ENCODE measurements at regions not wholly inside any gene's neighbourhood (a gene's known extent, or its start where the extent isn't known, plus 50 kb on each side); places are given as distances from the start of the nearest gene placed in this dataset.

- TF ChIP-seq POLR2AphosphoS5 (IDR thresholded peaks at IDR 0.05; ENCODE audit: low read depth, low read length) (no peak), RNF219 (CRISPR knock-in tag; IDR thresholded peaks at IDR 0.05) (no peak), ESRRA (CRISPR knock-in tag; IDR thresholded peaks at IDR 0.05; ENCODE audit: low read depth) (no peak), REST (IDR thresholded peaks at IDR 0.05; ENCODE audit: borderline replicate concordance in 1 of 2, low read depth in 1 of 2, low read length in 2 of 2) (no peak), MIXL1 (CRISPR knock-in tag; IDR thresholded peaks at IDR 0.05) (no peak)
- TF ChIP-seq, protein P1, sequence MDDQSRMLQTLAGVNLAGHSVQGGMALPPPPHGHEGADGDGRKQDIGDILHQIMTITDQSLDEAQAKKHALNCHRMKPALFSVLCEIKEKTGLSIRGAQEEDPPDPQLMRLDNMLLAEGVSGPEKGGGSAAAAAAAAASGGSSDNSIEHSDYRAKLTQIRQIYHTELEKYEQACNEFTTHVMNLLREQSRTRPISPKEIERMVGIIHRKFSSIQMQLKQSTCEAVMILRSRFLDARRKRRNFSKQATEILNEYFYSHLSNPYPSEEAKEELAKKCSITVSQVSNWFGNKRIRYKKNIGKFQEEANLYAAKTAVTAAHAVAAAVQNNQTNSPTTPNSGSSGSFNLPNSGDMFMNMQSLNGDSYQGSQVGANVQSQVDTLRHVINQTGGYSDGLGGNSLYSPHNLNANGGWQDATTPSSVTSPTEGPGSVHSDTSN (CRISPR knock-in tag; IDR thresholded peaks at IDR 0.05; ENCODE audit: borderline replicate concordance), result no peak
- TF ChIP-seq, protein P2, sequence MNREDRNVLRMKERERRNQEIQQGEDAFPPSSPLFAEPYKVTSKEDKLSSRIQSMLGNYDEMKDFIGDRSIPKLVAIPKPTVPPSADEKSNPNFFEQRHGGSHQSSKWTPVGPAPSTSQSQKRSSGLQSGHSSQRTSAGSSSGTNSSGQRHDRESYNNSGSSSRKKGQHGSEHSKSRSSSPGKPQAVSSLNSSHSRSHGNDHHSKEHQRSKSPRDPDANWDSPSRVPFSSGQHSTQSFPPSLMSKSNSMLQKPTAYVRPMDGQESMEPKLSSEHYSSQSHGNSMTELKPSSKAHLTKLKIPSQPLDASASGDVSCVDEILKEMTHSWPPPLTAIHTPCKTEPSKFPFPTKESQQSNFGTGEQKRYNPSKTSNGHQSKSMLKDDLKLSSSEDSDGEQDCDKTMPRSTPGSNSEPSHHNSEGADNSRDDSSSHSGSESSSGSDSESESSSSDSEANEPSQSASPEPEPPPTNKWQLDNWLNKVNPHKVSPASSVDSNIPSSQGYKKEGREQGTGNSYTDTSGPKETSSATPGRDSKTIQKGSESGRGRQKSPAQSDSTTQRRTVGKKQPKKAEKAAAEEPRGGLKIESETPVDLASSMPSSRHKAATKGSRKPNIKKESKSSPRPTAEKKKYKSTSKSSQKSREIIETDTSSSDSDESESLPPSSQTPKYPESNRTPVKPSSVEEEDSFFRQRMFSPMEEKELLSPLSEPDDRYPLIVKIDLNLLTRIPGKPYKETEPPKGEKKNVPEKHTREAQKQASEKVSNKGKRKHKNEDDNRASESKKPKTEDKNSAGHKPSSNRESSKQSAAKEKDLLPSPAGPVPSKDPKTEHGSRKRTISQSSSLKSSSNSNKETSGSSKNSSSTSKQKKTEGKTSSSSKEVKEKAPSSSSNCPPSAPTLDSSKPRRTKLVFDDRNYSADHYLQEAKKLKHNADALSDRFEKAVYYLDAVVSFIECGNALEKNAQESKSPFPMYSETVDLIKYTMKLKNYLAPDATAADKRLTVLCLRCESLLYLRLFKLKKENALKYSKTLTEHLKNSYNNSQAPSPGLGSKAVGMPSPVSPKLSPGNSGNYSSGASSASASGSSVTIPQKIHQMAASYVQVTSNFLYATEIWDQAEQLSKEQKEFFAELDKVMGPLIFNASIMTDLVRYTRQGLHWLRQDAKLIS (CRISPR knock-in tag; IDR thresholded peaks at IDR 0.05), result no peak
- TF ChIP-seq, protein P3, sequence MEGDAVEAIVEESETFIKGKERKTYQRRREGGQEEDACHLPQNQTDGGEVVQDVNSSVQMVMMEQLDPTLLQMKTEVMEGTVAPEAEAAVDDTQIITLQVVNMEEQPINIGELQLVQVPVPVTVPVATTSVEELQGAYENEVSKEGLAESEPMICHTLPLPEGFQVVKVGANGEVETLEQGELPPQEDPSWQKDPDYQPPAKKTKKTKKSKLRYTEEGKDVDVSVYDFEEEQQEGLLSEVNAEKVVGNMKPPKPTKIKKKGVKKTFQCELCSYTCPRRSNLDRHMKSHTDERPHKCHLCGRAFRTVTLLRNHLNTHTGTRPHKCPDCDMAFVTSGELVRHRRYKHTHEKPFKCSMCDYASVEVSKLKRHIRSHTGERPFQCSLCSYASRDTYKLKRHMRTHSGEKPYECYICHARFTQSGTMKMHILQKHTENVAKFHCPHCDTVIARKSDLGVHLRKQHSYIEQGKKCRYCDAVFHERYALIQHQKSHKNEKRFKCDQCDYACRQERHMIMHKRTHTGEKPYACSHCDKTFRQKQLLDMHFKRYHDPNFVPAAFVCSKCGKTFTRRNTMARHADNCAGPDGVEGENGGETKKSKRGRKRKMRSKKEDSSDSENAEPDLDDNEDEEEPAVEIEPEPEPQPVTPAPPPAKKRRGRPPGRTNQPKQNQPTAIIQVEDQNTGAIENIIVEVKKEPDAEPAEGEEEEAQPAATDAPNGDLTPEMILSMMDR (CRISPR knock-in tag; IDR thresholded peaks at IDR 0.05), result no peak
- TF ChIP-seq, protein P4, sequence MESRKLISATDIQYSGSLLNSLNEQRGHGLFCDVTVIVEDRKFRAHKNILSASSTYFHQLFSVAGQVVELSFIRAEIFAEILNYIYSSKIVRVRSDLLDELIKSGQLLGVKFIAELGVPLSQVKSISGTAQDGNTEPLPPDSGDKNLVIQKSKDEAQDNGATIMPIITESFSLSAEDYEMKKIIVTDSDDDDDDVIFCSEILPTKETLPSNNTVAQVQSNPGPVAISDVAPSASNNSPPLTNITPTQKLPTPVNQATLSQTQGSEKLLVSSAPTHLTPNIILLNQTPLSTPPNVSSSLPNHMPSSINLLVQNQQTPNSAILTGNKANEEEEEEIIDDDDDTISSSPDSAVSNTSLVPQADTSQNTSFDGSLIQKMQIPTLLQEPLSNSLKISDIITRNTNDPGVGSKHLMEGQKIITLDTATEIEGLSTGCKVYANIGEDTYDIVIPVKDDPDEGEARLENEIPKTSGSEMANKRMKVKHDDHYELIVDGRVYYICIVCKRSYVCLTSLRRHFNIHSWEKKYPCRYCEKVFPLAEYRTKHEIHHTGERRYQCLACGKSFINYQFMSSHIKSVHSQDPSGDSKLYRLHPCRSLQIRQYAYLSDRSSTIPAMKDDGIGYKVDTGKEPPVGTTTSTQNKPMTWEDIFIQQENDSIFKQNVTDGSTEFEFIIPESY (CRISPR knock-in tag; IDR thresholded peaks at IDR 0.05), result no peak
Measured at GRCh38 chr11:32184723-32185376, 94.0 kb downstream of the RCN1 start.
